ENCODE measurements at regions not wholly inside any gene's neighbourhood (a gene's known extent, or its start where the extent isn't known, plus 50 kb on each side); places are given as distances from the start of the nearest gene placed in this dataset.

- TF ChIP-seq MYC (IDR thresholded peaks at IDR 0.05; ENCODE audit: low read depth, low read length): no peak
- TF ChIP-seq POLR2A (IDR thresholded peaks at IDR 0.05; ENCODE audit: extremely low read depth, insufficient read length): no peak
- TF ChIP-seq CTCF (IDR thresholded peaks at IDR 0.05; ENCODE audit: low read depth, low read length): no peak
- H3K4me3 ChIP-seq (ENCODE audit: low read depth, low read length): no peak overlapping the region
- DNase-seq (ENCODE audit: low read depth): no peak
Observed at GRCh38 chr14:83269583-83269982, 1735.9 kb upstream of the SEL1L start.

- no peak for DNase-seq (ENCODE audit: low read depth)
- no peak overlapping the region for H3K4me3 ChIP-seq (ENCODE audit: low read depth, low read length)
- no peak for TF ChIP-seq POLR2A (IDR thresholded peaks at IDR 0.05; ENCODE audit: extremely low read depth, insufficient read length)
- no peak for TF ChIP-seq MAX (IDR thresholded peaks at IDR 0.05; ENCODE audit: low read depth, low read length)
- TF ChIP-seq CTCF (IDR thresholded peaks at IDR 0.05; ENCODE audit: low read depth, low read length): no peak
Observed at GRCh38 chr14:83271663-83272062, 1738.0 kb upstream of the SEL1L start.

GRCh38 chr14:83280719-83281118 lies 1747.1 kb upstream of the SEL1L start:
- H3K4me3 ChIP-seq (ENCODE audit: low read depth, low read length): no peak overlapping the region
- DNase-seq (ENCODE audit: low read depth): no peak
- TF ChIP-seq CTCF (IDR thresholded peaks at IDR 0.05; ENCODE audit: low read depth, low read length): no peak
- TF ChIP-seq MAX (IDR thresholded peaks at IDR 0.05; ENCODE audit: low read depth, low read length): no peak
- no peak for TF ChIP-seq MYC (IDR thresholded peaks at IDR 0.05; ENCODE audit: low read depth, low read length)
- TF ChIP-seq POLR2A (IDR thresholded peaks at IDR 0.05; ENCODE audit: extremely low read depth, insufficient read length): no peak

- no peak for DNase-seq (ENCODE audit: low read depth)
- TF ChIP-seq MYC (IDR thresholded peaks at IDR 0.05; ENCODE audit: low read depth, low read length) (no peak), CTCF (IDR thresholded peaks at IDR 0.05; ENCODE audit: low read depth, low read length) (no peak), POLR2A (IDR thresholded peaks at IDR 0.05; ENCODE audit: extremely low read depth, insufficient read length) (no peak), MAX (IDR thresholded peaks at IDR 0.05; ENCODE audit: low read depth, low read length) (no peak)
- no peak overlapping the region for H3K4me3 ChIP-seq (ENCODE audit: low read depth, low read length)
Observed at GRCh38 chr14:83282706-83283105, 1749.1 kb upstream of the SEL1L start.

- TF ChIP-seq MYC (IDR thresholded peaks at IDR 0.05; ENCODE audit: low read depth, low read length): no peak
- no peak for TF ChIP-seq MAX (IDR thresholded peaks at IDR 0.05; ENCODE audit: low read depth, low read length)
- no peak for TF ChIP-seq CTCF (IDR thresholded peaks at IDR 0.05; ENCODE audit: low read depth, low read length)
- TF ChIP-seq POLR2A (IDR thresholded peaks at IDR 0.05; ENCODE audit: extremely low read depth, insufficient read length): no peak
- H3K4me3 ChIP-seq (ENCODE audit: low read depth, low read length): no peak overlapping the region
- DNase-seq (ENCODE audit: low read depth): no peak
Observed at GRCh38 chr14:83287300-83287699, 1753.6 kb upstream of the SEL1L start.

- no peak for DNase-seq (ENCODE audit: low read depth)
- TF ChIP-seq MYC (IDR thresholded peaks at IDR 0.05; ENCODE audit: low read depth, low read length) (no peak), MAX (IDR thresholded peaks at IDR 0.05; ENCODE audit: low read depth, low read length) (no peak), POLR2A (IDR thresholded peaks at IDR 0.05; ENCODE audit: extremely low read depth, insufficient read length) (no peak), CTCF (IDR thresholded peaks at IDR 0.05; ENCODE audit: low read depth, low read length) (no peak)
- H3K4me3 ChIP-seq (ENCODE audit: low read depth, low read length): no peak overlapping the region
Observed at GRCh38 chr14:83289390-83289789, 1755.7 kb upstream of the SEL1L start.

Measured in NB4 (cell line).